HCT116 (cell line): ENCODE measurements at regions not wholly inside any gene's neighbourhood (a gene's known extent, or its start where the extent isn't known, plus 50 kb on each side); places are given as distances from the start of the nearest gene placed in this dataset.

Experiments
- POLR2A ChIP-seq: IDR thresholded peaks from 2 replicates; pipeline ENCODE4 v1.7.0; 2011; ENCODE audit warnings: borderline replicate concordance; ENCODE audit not compliant: insufficient read depth, insufficient read length; ENCODE audit errors: extremely low read depth
- SP1 ChIP-seq: IDR thresholded peaks from 2 replicates; pipeline ENCODE4 v1.6.1; 2012; ENCODE audit warnings: low read depth
- ZNF274 ChIP-seq: fragments of 200-500 bp; sonication (Bioruptor generic); IDR thresholded peaks from 2 replicates; pipeline ENCODE4 v1.6.1; 2014; ENCODE audit warnings: mild to moderate bottlenecking, low read depth, low read length, inconsistent platforms
- TF ChIP-seq, protein P1 (sequence below), 3 experiments: fragments of 200-600 bp in 1 of 3; sonication (generic) in 1 of 3; IDR thresholded peaks in 2 of 3; conservative IDR thresholded peaks in 1 of 3; 2 replicates each; pipeline ENCODE4 v1.5.1; 2012 to 2017; ENCODE audit warnings: low read depth in 2 of 3, low read length in 2 of 3, antibody characterized with exemption in 1 of 3, borderline replicate concordance in 1 of 3, control low read depth in 1 of 3, mild to moderate bottlenecking in 1 of 3, mixed read lengths in 1 of 3, mixed run types in 1 of 3, moderate library complexity in 1 of 3; ENCODE audit not compliant: insufficient read depth in 1 of 3

DNA sequence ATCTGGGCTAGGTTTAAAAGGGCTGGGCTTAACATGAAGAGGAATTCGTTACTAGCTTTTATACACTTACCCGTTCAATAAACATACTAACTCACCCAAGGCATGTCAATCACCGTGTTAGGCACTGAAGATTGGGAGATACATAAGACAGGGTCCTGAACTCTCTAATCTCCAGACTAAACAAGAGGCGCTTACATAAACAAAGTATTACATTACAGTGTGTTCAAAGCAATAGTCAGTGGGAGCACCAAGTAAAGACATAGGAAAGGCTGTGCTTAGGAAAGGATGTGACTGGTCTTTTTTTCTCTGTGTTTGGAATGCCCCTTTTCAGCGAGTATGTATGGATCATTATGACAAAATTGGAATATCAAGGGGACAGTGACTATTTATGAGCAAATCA is 203.6 kb upstream of the ADRA1B start:
- TF ChIP-seq, protein P1, sequence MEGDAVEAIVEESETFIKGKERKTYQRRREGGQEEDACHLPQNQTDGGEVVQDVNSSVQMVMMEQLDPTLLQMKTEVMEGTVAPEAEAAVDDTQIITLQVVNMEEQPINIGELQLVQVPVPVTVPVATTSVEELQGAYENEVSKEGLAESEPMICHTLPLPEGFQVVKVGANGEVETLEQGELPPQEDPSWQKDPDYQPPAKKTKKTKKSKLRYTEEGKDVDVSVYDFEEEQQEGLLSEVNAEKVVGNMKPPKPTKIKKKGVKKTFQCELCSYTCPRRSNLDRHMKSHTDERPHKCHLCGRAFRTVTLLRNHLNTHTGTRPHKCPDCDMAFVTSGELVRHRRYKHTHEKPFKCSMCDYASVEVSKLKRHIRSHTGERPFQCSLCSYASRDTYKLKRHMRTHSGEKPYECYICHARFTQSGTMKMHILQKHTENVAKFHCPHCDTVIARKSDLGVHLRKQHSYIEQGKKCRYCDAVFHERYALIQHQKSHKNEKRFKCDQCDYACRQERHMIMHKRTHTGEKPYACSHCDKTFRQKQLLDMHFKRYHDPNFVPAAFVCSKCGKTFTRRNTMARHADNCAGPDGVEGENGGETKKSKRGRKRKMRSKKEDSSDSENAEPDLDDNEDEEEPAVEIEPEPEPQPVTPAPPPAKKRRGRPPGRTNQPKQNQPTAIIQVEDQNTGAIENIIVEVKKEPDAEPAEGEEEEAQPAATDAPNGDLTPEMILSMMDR (IDR thresholded peaks at IDR 0.05 in 2 of 3, conservative IDR thresholded peaks at IDR 0.05 in 1 of 3; ENCODE audit: borderline replicate concordance in 1 of 3, insufficient read depth in 1 of 3, low read depth in 2 of 3, low read length in 2 of 3) = no peak
- TF ChIP-seq SP1 (no peak), POLR2A (no peak), ZNF274 (no peak)
